Common myeloid progenitor, CD34-positive (primary cell): ENCODE measurements at regions not wholly inside any gene's neighbourhood (a gene's known extent, or its start where the extent isn't known, plus 50 kb on each side); places are given as distances from the start of the nearest gene placed in this dataset.
A peak's percentile ranks its signal among the peaks of the same experiment; 100 is the strongest.

Experiments
- CTCF ChIA-PET: fragments of 350-600 bp; sonication (Branson Sonifier 250); formaldehyde crosslinking; loops from one replicate; lab custom pipeline; 2021; ENCODE audit warnings: antibody characterized with exemption; lab: Charles Lee
- POLR2A ChIA-PET: fragments of 350-600 bp; sonication (Branson Sonifier 250); formaldehyde crosslinking; loops from one replicate; lab custom pipeline; 2021; ENCODE audit warnings: antibody characterized with exemption; lab: Charles Lee
- DNase-seq, 3 donors: peaks; one replicate each; pipeline versions ENCODE4 v3.0.0 to v3.0.0-alpha.2; 2013
- H3K27ac ChIP-seq, 2 experiments: 1 replicate in 1 of 2; 2 replicates in 1 of 2; pipeline ENCODE4 v1.7.0; 2013; ENCODE audit warnings: inconsistent platforms in 2 of 2, low read length in 2 of 2, mild to moderate bottlenecking in 2 of 2, low read depth in 1 of 2, moderate library complexity in 1 of 2; ENCODE audit not compliant: severe bottlenecking in 2 of 2, insufficient read depth in 1 of 2, poor library complexity in 1 of 2
- H3K27me3 ChIP-seq, 5 experiments: replicated peaks in 2 of 5; 1 replicate in 3 of 5; 2 replicates in 2 of 5; pipeline versions ENCODE4 v1.6.1 to v1.7.0; 2013; ENCODE audit warnings: low read length in 4 of 5, mild to moderate bottlenecking in 2 of 5, moderate library complexity in 2 of 5, inconsistent platforms in 1 of 5; ENCODE audit not compliant: insufficient read depth in 5 of 5, control insufficient read depth in 4 of 5
- H3K36me3 ChIP-seq, 4 experiments: 1 replicate in 2 of 4; 2 replicates in 2 of 4; pipeline versions ENCODE4 v1.6.1 to v1.7.0; 2013; ENCODE audit warnings: low read length in 3 of 4, control low read depth in 1 of 4, mild to moderate bottlenecking in 1 of 4; ENCODE audit not compliant: control insufficient read depth in 4 of 4, insufficient read depth in 4 of 4
- H3K4me1 ChIP-seq, 4 experiments: 1 replicate in 3 of 4; 2 replicates in 1 of 4; pipeline versions ENCODE4 v1.6.1 to v1.7.1; 2013; ENCODE audit warnings: low read length in 3 of 4, mild to moderate bottlenecking in 3 of 4, control low read depth in 1 of 4, inconsistent platforms in 1 of 4, moderate library complexity in 1 of 4; ENCODE audit not compliant: control insufficient read depth in 4 of 4, insufficient read depth in 4 of 4; ENCODE audit errors: control extremely low read depth in 1 of 4
- H3K4me3 ChIP-seq, 7 experiments: 1 replicate in 4 of 7; 2 replicates in 3 of 7; pipeline versions ENCODE4 v1.5.1 to v1.7.0; 2013; ENCODE audit warnings: mild to moderate bottlenecking in 7 of 7, low read length in 6 of 7, moderate library complexity in 6 of 7, inconsistent platforms in 2 of 7, low read depth in 2 of 7, control low read depth in 1 of 7; ENCODE audit not compliant: insufficient read depth in 4 of 7, control insufficient read depth in 1 of 7; ENCODE audit errors: extremely low read depth in 1 of 7
- H3K9me3 ChIP-seq, 5 experiments: 1 replicate in 4 of 5; 2 replicates in 1 of 5; pipeline versions ENCODE4 v1.6.1 to v1.7.1; 2013; ENCODE audit warnings: low read length in 4 of 5, mild to moderate bottlenecking in 2 of 5, inconsistent platforms in 1 of 5, low read depth in 1 of 5, moderate library complexity in 1 of 5; ENCODE audit not compliant: control insufficient read depth in 4 of 5, insufficient read depth in 2 of 5; ENCODE audit errors: control extremely low read depth in 1 of 5
- WGBS: methylation state at CpG from one replicate; pipeline ENCODE4 v1.1.5; 2013; ENCODE audit not compliant: insufficient coverage; 5-methylcytosine and 5-hydroxymethylcytosine counted together

DNA sequence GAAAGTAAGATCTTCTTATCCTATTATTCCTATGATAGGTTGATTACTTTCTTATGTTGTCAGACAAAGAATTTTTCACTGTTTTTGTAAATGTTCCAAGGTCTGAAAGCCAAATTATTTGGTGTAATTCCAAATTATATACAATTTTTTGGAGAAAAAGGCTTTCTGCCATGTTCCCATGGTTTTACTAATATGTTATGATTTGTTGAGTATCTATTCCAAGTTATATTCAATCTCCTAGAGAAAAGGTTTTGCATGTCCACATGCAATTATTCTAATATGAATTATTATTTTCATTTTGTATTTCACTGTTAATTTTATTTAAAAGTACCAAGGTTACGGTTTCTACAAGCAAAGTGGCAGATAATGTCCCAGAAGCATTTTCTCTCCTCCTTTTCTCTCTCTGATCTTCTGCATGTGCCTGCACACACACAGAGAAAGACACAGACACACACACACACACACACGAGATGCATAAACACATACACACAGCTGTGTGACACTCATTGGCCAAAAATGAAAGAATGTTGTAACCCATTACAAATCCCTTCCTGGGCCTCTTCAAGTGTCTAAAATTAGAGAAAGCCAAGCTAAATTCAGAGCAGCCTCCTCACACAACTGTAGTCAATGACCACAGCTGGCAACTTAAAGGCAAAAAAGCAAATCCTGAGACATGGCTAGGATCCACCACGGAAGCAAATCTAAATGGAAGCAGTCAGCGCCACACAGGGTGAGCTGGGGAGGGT, 621.0 kb downstream of the EFNB2 start:
- Histone ChIP-seq H3K27ac (no peak overlapping the region), H3K4me3 (no peak overlapping the region), H3K36me3 (no peaks in the 10 kb centered on the region), H3K4me1 (no peaks in the 10 kb centered on the region), H3K27me3 (peaks cover 0 to 3% (median 0%) of the 10 kb centered on the region in 5 experiments), H3K9me3 (no peaks in the 10 kb centered on the region)
- 100% methylated on average over 2 of the region's 4 CpGs for WGBS
- CTCF ChIA-PET: no interaction called here
- POLR2A ChIA-PET: no interaction called here
- no peak for DNase-seq

DNA sequence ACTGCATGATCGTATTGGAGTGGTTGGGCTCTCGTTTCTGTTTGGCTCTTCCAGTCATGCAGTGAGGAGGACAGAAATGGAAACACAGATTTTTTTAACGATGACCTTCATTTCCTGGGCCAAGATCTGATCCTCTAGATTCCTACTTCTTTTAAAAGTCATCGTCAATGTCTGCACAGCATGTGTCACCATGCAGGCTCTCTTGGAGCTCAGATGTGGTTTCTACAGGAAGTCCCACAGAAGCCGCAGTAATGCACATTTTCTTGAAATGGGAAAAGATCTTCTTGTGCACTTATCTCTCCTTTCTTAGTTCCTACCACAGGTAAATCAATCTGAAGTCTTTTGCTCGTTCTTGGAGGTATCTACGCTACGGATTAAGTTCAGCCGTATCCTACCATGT, 626.9 kb downstream of the EFNB2 start:
- Histone ChIP-seq H3K27me3 (peaks cover 0 to 3% (median 0%) of the 10 kb centered on the region in 5 experiments), H3K4me3 (no peak overlapping the region), H3K27ac (no peak overlapping the region), H3K9me3 (no peaks in the 10 kb centered on the region), H3K36me3 (no peaks in the 10 kb centered on the region), H3K4me1 (peaks cover 2 to 14% (median 9%) of the 10 kb centered on the region in 4 experiments)
- peak; percentile 29 to 63 (median 60) for DNase-seq
- WGBS: 15% methylated on average over 8 of the region's 9 CpGs
- ChIA-PET CTCF (no interaction called here), POLR2A (no interaction called here)

DNA sequence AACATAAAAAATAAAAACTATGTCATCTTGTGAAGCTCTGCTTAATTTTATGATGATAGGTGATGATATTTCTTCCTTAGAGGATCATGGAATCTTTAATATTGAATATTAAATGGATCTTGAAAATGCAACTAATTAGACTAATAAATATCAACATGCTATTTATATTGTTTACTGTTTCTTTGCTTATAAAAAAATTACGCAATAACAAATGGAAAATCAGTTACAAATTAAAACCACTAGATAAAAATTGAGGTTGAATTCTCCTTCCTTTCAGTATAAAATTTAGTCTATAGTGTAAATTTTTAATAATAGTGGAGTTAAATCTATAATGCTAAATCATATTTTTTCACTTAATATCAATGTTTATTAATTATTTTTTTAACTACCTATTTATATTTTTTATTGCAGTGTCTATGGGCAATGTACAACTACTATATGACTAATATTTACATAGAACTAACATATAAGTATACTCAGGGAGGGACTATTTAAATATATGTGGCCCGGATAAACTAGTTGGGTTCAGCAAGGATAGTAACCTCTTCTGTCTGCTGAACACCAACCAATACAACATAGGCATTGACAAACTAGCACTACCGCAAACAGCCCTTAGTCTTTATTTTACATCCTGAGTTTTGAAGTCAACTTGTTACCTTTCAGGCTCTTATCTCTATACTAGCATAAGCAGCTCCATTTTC, 628.0 kb downstream of the EFNB2 start:
- ChIA-PET CTCF (no interaction called here), POLR2A (no interaction called here)
- H3K27ac ChIP-seq: no peak overlapping the region
- H3K4me1 ChIP-seq: peaks cover 2 to 14% (median 9%) of the 10 kb centered on the region in 4 experiments
- peaks cover 0 to 3% (median 0%) of the 10 kb centered on the region in 5 experiments for H3K27me3 ChIP-seq
- 100% methylated on average over 1 of the region's 3 CpGs for WGBS
- H3K4me3 ChIP-seq: no peak overlapping the region
- H3K9me3 ChIP-seq: no peaks in the 10 kb centered on the region
- H3K36me3 ChIP-seq: no peaks in the 10 kb centered on the region
- no peak for DNase-seq

DNA sequence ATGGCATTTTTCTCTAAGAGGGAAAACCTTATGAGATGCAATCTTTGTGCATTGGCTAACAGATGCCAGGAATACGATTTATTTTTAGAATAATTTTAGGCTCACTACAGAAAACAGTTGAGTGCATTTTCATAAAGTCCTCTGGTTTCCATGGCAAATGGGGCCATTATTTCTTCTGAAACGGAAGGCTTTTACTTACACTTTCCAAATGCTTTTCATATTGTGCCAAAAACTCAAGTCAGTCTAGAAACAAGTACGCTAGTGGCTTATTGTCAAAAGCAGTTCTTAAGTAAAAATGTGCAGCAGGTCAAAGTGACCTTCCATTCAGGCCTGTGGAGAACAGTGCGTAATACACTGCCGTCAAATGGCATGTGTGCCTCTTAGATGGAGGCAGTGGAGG, 628.7 kb downstream of the EFNB2 start:
- no peak for DNase-seq
- WGBS: 100% methylated on average over 4 of the region's 5 CpGs
- ChIA-PET POLR2A (no interaction called here), CTCF (no interaction called here)
- H3K36me3 ChIP-seq: no peaks in the 10 kb centered on the region
- peaks cover 2 to 14% (median 9%) of the 10 kb centered on the region in 4 experiments for H3K4me1 ChIP-seq
- H3K27me3 ChIP-seq: peaks cover 0 to 3% (median 0%) of the 10 kb centered on the region in 5 experiments
- H3K4me3 ChIP-seq: no peak overlapping the region
- H3K27ac ChIP-seq: no peak overlapping the region
- H3K9me3 ChIP-seq: no peaks in the 10 kb centered on the region

DNA sequence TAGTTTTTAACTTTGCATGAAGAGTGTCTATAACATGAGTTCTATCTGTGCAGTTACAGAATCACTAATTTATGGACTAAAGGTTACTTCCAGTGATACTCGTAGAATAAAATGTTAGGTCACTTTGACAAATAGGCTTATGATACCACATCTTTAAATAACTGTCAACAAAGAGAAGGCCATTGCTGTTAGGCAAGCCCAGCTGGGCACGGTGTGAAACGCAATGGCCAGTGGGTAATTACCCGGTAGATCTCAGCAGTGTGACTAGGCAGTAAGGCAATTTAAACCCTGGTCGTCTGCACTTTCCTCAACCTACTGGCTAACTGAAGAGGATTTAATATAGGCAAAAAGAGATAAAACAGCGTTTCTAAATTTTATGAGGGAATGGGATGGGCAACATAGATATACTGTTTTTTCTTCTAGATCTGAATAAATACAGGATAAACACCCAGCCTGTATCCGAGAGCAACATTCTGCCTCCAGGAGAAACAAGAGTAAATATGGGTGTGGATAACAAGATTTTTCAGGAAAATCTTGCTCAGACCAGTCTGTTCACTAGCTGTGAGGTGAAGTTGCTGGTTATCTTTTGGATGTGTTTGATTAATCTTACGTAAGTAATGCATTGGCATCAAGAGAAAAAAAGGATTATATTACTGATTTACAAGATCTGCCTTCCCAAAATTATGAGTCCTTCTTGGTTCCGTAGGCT, 631.3 kb downstream of the EFNB2 start:
- ChIA-PET CTCF (no interaction called here), POLR2A (no interaction called here)
- Histone ChIP-seq H3K27me3 (no peaks in the 10 kb centered on the region), H3K27ac (no peak overlapping the region), H3K4me3 (no peak overlapping the region), H3K9me3 (no peaks in the 10 kb centered on the region), H3K36me3 (no peaks in the 10 kb centered on the region), H3K4me1 (peaks cover 2 to 13% (median 9%) of the 10 kb centered on the region in 4 experiments)
- 97% methylated on average over 3 of the region's 9 CpGs for WGBS
- no peak for DNase-seq

DNA sequence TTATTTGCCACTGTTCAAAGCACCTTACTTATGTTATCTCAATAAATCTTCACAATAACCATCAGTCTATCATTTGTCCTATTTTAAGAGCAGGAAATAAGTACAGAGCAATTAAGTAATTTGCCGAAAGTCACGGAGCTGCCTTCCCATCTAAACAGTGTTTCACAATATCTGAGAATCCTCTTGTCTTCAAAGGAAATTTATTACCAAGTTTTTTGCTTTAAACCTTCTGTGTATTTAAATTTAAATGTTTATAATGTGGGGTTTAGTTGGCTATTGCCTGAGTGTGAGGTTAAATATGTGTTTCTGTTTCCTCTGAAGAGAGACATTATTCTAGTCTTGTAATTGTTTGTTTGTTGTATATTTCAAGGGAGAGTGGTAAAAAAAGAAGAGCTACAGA, 633.1 kb downstream of the EFNB2 start:
- ChIA-PET POLR2A (no interaction called here), CTCF (no interaction called here)
- H3K27me3 ChIP-seq: no peaks in the 10 kb centered on the region
- DNase-seq: no peak
- no peak overlapping the region for H3K27ac ChIP-seq
- no CpG with 5 or more reads among the region's 2 CpGs for WGBS
- H3K4me1 ChIP-seq: no peaks in the 10 kb centered on the region
- H3K36me3 ChIP-seq: no peaks in the 10 kb centered on the region
- no peaks in the 10 kb centered on the region for H3K9me3 ChIP-seq
- no peak overlapping the region for H3K4me3 ChIP-seq

DNA sequence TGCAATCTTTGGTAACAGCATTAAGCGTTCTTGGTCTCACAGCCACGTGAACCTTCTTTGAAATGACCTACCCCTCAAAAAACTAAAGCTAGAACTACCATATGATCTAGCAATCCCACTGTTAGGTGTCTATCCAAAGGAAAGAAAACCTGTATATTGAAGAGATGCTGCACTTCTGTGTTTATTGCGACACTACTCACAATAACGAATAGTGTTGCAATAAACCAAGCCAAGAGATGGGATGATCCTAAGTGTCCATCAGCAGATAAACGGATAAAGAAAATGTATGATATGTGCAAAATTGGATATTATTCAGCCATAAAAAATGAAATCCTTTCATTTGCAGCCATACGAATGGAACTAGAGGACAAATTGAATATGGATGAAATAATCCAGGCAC, 637.9 kb downstream of the EFNB2 start:
- no peaks in the 10 kb centered on the region for H3K27me3 ChIP-seq
- H3K9me3 ChIP-seq: no peaks in the 10 kb centered on the region
- H3K4me1 ChIP-seq: no peaks in the 10 kb centered on the region
- H3K36me3 ChIP-seq: no peaks in the 10 kb centered on the region
- H3K27ac ChIP-seq: no peak overlapping the region
- WGBS: 100% methylated on average over 3 of the region's 6 CpGs
- H3K4me3 ChIP-seq: no peak overlapping the region
- ChIA-PET CTCF (no interaction called here), POLR2A (no interaction called here)
- no peak for DNase-seq
